ENCODE measurements at regions not wholly inside any gene's neighbourhood (a gene's known extent, or its start where the extent isn't known, plus 50 kb on each side); places are given as distances from the start of the nearest gene placed in this dataset.
"Not testable (repeated sequence)": the region's sequence is repeated elsewhere in the genome, so short reads cannot be mapped to it uniquely, and the experiment has no call there.

DNA sequence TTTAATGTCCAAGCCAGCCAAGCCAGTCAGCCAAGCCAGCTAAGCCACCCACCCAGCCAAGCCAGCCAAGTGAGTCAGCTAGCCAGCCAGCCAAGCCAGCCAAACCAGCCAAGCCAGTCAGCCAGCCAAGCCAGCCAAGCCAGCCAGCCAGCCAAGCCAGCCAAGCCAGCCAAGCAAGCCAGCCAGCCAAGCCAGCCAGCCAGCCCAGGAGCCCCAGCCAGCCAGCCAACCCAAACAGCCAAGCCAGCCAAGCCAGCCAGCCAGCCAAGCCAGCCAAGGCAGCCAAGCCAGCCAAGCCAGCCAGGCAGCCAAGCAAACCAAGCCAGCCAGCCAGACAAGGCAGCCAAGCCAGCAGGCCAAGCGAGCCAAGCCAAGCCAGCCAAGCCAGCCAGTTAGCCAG is 352.1 kb upstream of the PLGLB2 start:
- H3K9ac ChIP-seq (ENCODE audit: low read length); H4K20me1 ChIP-seq (ENCODE audit: insufficient read depth, low read length); H3K4me2 ChIP-seq (ENCODE audit: low read depth, low read length); H3K9me2 ChIP-seq (replicated peaks; ENCODE audit: insufficient read depth, low read length); H3K9me3 ChIP-seq (replicated peaks; ENCODE audit: insufficient read depth, low read length); H2AFZ ChIP-seq (ENCODE audit: low read length); H3K4me3 ChIP-seq (ENCODE audit: low read length); H3K4me1 ChIP-seq (ENCODE audit: low read length); H3K36me3 ChIP-seq (replicated peaks; ENCODE audit: insufficient read depth, low read length); H3K27ac ChIP-seq (ENCODE audit: low read length); H3K79me2 ChIP-seq (ENCODE audit: low read length); H3K27me3 ChIP-seq (replicated peaks; ENCODE audit: insufficient read depth, low read length); H3F3A ChIP-seq (ENCODE audit: insufficient read depth, low read length); DNase-seq: not testable (repeated sequence)

DNA sequence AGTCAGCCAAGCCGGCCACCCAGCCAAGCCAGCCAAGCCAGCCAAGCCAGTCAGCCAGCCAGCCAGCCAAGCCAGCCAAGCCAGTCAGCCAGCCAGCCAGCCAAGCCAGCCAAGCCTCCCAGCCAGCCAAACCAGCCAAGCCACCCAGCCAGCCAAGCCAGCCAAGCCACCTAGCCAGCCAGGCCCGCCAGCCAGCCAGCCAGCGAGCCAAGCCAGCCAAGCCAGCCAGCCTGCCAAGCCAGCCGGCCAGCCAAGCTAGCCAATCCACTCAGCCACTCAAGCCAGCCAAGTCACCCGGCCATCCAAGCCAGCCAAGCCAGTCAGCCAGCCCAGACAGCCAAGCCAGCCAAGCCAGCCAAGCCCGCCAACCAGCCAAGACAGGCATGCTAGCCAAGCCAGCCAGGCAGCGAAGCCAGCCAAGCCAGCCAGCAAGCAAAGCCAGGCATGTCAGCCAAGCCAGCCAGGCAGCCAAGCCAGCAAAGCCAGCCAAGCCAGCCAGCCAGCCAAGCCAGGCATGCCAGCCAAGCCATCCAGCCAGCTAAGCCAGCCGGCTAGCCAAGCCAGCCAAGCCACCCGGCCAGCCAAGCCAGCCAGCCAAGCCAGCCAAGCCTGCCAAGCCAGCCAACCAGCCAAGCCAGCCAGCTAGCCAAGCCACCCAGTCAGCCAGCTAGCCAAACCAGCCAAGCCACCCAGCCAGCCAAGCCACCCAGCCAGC is 351.2 kb upstream of the PLGLB2 start:
- not testable (repeated sequence) for H3F3A ChIP-seq (ENCODE audit: insufficient read depth, low read length); H4K20me1 ChIP-seq (ENCODE audit: insufficient read depth, low read length); DNase-seq; H3K9me2 ChIP-seq (replicated peaks; ENCODE audit: insufficient read depth, low read length); H2AFZ ChIP-seq (ENCODE audit: low read length); H3K9me3 ChIP-seq (replicated peaks; ENCODE audit: insufficient read depth, low read length); H3K27me3 ChIP-seq (replicated peaks; ENCODE audit: insufficient read depth, low read length); H3K27ac ChIP-seq (ENCODE audit: low read length); H3K79me2 ChIP-seq (ENCODE audit: low read length); H3K4me1 ChIP-seq (ENCODE audit: low read length); H3K4me2 ChIP-seq (ENCODE audit: low read depth, low read length); H3K4me3 ChIP-seq (ENCODE audit: low read length); H3K36me3 ChIP-seq (replicated peaks; ENCODE audit: insufficient read depth, low read length); H3K9ac ChIP-seq (ENCODE audit: low read length)

- not testable (repeated sequence) for H3K79me2 ChIP-seq (ENCODE audit: low read length); DNase-seq; H2AFZ ChIP-seq (ENCODE audit: low read length); H3F3A ChIP-seq (ENCODE audit: insufficient read depth, low read length); H4K20me1 ChIP-seq (ENCODE audit: insufficient read depth, low read length); H3K36me3 ChIP-seq (replicated peaks; ENCODE audit: insufficient read depth, low read length); H3K4me2 ChIP-seq (ENCODE audit: low read depth, low read length); H3K9me2 ChIP-seq (replicated peaks; ENCODE audit: insufficient read depth, low read length); H3K9me3 ChIP-seq (replicated peaks; ENCODE audit: insufficient read depth, low read length); H3K9ac ChIP-seq (ENCODE audit: low read length); H3K4me3 ChIP-seq (ENCODE audit: low read length); H3K27me3 ChIP-seq (replicated peaks; ENCODE audit: insufficient read depth, low read length); H3K27ac ChIP-seq (ENCODE audit: low read length); H3K4me1 ChIP-seq (ENCODE audit: low read length)
Measured at GRCh38 chr2:87397276-87398065, 350.4 kb upstream of the PLGLB2 start.

- not testable (repeated sequence) for H3K27me3 ChIP-seq (replicated peaks; ENCODE audit: insufficient read depth, low read length); H4K20me1 ChIP-seq (ENCODE audit: insufficient read depth, low read length); H3K4me2 ChIP-seq (ENCODE audit: low read depth, low read length); H3K4me1 ChIP-seq (ENCODE audit: low read length); H3K27ac ChIP-seq (ENCODE audit: low read length); H3K9me2 ChIP-seq (replicated peaks; ENCODE audit: insufficient read depth, low read length); DNase-seq; H3K9ac ChIP-seq (ENCODE audit: low read length); H3K79me2 ChIP-seq (ENCODE audit: low read length); H3K36me3 ChIP-seq (replicated peaks; ENCODE audit: insufficient read depth, low read length); H3F3A ChIP-seq (ENCODE audit: insufficient read depth, low read length); H3K9me3 ChIP-seq (replicated peaks; ENCODE audit: insufficient read depth, low read length); H3K4me3 ChIP-seq (ENCODE audit: low read length); H2AFZ ChIP-seq (ENCODE audit: low read length)
Measured at GRCh38 chr2:87398567-87399305, 349.2 kb upstream of the PLGLB2 start.

DNA sequence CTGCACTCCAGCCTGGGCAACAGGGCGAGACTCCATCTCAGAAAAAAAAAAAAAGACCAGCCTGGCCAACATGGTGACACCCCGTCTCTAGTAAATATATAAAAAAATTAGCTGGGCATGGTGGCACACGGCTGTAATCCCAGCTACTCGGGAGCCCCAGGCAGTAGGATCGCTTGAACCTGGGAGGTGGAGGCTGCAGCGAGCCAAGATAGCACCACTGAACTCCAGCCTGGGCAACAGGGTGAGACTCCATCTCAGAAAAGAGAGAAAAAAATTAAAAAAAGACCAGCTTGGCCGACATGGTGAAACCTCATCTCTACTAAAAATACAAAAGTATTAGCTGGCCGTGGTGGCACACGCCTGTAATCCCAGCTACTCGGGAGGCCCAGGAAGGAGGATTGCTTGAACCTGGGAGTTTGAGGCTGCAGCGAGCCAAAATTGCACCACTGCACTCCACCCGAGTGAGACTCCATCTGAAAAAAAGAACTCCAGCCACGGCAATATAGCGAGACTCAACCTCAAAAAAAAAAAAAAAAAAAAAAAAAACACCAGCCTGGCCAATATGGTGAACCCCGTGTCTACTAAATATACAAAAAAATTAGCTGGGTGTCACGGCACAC is 346.1 kb upstream of the PLGLB2 start:
- Histone ChIP-seq H3K79me2 (ENCODE audit: low read length) (no peaks in the 10 kb centered on the region), H3K9me3 (replicated peaks; ENCODE audit: insufficient read depth, low read length) (no peaks in the 10 kb centered on the region; the same call in 1 of the 2 replicates), H3K4me1 (ENCODE audit: low read length) (no peaks in the 10 kb centered on the region), H3K4me2 (ENCODE audit: low read depth, low read length) (no peak overlapping the region), H3K4me3 (ENCODE audit: low read length) (no peak overlapping the region), H3K36me3 (replicated peaks; ENCODE audit: insufficient read depth, low read length) (no peaks in the 10 kb centered on the region), H3K27me3 (replicated peaks; ENCODE audit: insufficient read depth, low read length) (no peaks in the 10 kb centered on the region), H3F3A (ENCODE audit: insufficient read depth, low read length) (no peaks in the 10 kb centered on the region), H3K27ac (ENCODE audit: low read length) (no peak overlapping the region), H4K20me1 (ENCODE audit: insufficient read depth, low read length) (no peaks in the 10 kb centered on the region), H2AFZ (ENCODE audit: low read length) (no peak overlapping the region), H3K9ac (ENCODE audit: low read length) (no peak overlapping the region), H3K9me2 (replicated peaks; ENCODE audit: insufficient read depth, low read length) (no peaks in the 10 kb centered on the region)
- TF ChIP-seq EZH2 (optimal IDR thresholded peaks at IDR 0.05; ENCODE audit: low read depth, low read length) (no peak), EZH2phosphoT487 (IDR thresholded peaks at IDR 0.05; ENCODE audit: low read length) (no peak)
- TF ChIP-seq, protein P1, sequence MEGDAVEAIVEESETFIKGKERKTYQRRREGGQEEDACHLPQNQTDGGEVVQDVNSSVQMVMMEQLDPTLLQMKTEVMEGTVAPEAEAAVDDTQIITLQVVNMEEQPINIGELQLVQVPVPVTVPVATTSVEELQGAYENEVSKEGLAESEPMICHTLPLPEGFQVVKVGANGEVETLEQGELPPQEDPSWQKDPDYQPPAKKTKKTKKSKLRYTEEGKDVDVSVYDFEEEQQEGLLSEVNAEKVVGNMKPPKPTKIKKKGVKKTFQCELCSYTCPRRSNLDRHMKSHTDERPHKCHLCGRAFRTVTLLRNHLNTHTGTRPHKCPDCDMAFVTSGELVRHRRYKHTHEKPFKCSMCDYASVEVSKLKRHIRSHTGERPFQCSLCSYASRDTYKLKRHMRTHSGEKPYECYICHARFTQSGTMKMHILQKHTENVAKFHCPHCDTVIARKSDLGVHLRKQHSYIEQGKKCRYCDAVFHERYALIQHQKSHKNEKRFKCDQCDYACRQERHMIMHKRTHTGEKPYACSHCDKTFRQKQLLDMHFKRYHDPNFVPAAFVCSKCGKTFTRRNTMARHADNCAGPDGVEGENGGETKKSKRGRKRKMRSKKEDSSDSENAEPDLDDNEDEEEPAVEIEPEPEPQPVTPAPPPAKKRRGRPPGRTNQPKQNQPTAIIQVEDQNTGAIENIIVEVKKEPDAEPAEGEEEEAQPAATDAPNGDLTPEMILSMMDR (IDR thresholded peaks at IDR 0.05; ENCODE audit: low read length) = no peak
- no peak for DNase-seq

All from MM.1S (cell line).